HT1080 (cell line): ENCODE measurements at regions not wholly inside any gene's neighbourhood (a gene's known extent, or its start where the extent isn't known, plus 50 kb on each side); places are given as distances from the start of the nearest gene placed in this dataset.

Experiments used
- DNase-seq: peaks from one replicate; pipeline ENCODE4 v3.0.0-alpha.2; 2015; ENCODE audit warnings: low read depth

DNA sequence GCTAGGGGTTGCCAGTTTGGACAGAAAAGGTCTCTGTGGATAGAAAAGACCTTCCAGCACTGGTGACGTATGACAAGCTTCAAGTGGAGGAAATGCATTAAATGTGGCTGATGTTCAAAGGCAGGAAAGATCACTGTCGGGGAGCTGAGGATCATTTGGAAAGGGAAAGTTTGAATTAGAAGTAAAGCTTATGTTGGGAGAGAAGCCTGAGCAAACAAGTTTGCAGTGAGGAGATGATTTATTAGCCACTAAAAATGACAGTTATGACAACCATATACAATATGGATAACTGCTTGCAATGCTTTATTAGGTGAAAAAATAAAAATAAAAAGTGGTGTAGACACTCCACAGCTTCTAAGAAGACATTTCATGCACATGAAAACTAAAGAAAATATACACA, 135.3 kb upstream of the HS3ST1 start:
- no peak for DNase-seq

- DNase-seq: no peak
Measured at GRCh38 chr4:11549525-11549924, 120.8 kb upstream of the HS3ST1 start.

GRCh38 chr4:11548597-11549082, 119.9 kb upstream of the HS3ST1 start:
- peak; percentile 67 for DNase-seq

- DNase-seq: no peak
Measured at GRCh38 chr4:11546391-11547175, 117.9 kb upstream of the HS3ST1 start.

- no peak for DNase-seq
Measured at GRCh38 chr4:11545651-11546050, 117.0 kb upstream of the HS3ST1 start.

DNA sequence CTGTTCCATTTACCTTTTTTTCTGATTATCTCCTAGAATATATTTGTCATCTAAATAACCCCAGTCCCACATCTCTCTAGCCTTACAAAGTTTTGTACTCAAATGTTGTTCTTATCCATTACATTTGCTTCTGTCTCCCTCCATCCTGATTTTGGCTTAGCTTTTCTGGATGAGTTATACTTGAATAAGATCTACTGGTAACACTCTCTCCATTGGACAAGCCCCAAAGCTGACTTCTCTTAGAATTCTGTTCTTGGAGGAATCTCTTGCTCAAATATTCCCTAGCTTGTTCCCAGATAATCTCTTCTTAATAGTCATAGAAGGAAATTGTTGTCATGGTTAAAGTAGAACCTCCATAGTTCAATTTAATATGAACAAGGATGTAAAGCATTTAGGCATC, 115.5 kb upstream of the HS3ST1 start:
- no peak for DNase-seq

GRCh38 chr4:11543706-11544105, 115.0 kb upstream of the HS3ST1 start:
- DNase-seq: peak; percentile 68

DNA sequence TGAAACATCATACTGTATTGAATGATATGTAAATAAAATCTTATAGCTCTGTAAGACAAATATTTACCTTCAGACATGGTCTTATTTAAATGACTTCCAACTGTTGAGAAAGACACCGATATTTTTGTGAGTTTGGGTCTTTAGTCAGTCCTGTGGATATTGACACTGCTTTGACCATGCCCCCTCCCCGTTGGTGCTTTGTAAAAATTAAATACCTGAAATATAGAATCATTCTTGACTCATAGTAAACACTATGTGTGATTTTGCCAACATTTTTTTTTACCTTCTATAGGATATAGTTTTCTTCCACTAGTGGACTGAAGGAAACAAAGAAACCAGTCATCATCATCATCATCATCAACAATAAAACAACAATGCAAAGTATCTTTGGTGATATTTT, 114.3 kb upstream of the HS3ST1 start:
- DNase-seq: peak; percentile 41

GRCh38 chr4:11537846-11538245, 109.2 kb upstream of the HS3ST1 start:
- no peak for DNase-seq

DNA sequence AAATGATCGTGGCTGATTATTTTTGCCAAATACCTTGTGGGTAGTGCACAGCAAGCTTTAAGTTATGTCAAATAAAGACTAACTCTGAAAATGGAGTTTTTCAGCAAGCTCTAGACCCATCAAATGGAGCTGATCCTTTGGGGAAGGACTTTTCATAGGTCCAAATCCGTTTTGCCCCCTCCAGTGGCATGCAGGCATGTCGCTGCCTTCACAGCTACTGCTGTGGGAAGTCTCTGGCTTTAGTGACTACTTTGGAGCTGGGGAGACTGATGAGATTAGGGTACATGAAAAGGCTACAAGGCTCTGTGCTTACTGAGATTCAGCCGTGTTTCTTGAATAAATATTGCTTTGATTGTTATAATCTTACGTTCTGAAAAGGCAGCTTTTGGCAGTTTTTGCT, 106.6 kb upstream of the HS3ST1 start:
- no peak for DNase-seq

- no peak for DNase-seq
Measured at GRCh38 chr4:11534623-11535302, 106.1 kb upstream of the HS3ST1 start.

DNA sequence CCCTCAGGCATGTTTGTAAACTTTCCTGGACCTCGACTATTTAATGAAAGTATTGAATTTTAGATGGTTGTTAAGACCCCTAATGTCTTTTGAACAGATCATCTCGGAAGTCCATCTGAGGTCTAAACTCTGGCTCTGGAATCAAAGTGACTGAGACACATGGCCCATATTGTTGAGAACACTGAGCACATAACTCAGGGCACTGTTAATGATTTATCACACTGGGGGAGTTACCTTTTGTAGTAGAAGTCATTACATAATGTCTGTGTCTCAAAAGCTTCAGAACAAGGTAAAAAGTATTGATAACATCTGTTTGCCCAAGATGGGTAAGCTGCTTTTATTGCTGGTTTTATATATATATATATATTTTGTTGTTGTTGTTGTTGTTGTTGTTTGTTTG, 103.4 kb upstream of the HS3ST1 start:
- DNase-seq: no peak

DNA sequence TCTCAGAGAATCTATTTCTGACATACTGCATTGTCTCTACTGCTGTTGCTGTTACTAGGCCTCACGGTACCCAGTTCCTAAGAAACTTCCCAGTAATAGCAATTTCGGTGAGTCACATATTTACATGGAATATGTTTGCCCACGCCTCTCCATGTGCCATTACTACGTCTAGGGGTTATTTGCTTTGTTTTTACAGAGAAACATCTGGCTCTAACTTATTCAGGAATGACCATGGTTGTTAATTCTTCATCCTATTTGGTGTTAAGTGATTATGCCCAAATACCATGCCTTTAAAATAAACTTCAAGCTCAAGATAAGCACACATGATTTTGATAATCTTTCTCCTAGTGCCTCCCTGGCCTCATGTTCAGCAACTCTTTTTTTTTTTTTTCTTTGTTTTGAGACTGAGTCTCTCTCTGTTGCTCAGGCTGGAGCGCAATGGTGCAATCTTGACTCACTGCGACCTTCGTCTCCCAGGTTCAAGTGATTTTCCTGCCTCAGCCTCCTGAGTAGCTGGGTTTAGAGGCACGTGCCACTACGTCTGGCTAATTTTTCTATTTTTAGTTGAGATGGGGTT, 101.0 kb upstream of the HS3ST1 start:
- peak; percentile 26 for DNase-seq

DNA sequence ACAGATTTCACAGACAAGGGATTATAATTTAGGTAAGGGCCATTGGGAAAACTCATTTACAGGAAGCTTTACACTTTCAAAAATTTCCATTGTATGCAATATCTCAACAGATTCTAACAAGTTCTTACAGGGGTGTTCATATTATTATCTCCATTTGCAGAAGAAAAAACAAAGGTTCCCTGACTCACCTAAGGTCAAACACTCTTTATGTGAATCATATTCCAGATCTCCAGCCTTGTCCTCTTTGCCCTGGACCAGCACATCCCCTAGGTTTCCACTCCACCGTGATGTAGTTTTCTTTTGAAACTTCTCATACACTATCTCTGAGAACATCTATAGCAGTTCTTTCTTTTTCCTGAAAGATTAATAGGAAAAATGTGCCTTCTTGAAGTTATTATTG, 96.4 kb upstream of the HS3ST1 start:
- DNase-seq: peak; percentile 55

GRCh38 chr4:11518754-11519153, 90.1 kb upstream of the HS3ST1 start:
- no peak for DNase-seq

DNA sequence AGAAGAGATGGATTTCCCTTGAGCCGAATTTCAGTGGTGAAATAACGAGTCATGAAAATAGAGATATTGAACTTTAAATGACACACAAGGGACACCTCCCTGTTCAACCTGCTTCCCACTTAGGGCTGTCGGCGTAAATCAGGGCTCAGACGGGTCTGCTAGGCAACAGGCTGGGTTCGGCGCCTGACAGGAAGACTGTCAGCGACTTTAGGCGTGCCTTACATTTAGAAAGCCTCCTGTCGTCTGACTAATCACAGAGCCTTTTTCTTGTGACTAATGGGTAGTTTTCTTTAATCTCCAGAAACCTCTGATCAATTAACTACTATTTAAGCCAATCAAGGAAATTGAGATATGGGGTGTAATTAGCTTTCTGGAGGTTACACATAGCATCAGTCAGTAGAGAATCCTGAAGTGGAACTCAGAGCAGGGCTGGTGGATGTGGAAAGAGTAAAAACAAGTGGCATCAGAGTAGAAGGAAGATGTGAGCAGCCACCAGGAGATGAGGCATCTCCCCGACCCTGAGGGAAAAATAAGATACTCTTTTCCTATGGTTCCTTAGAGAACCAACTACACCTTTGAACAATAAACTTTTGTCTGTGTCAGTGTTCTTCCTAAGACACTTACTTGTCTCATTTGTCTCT, 86.2 kb upstream of the HS3ST1 start:
- no peak for DNase-seq

GRCh38 chr4:11514003-11514402, 85.3 kb upstream of the HS3ST1 start:
- no peak for DNase-seq

GRCh38 chr4:11512871-11513270, 84.2 kb upstream of the HS3ST1 start:
- no peak for DNase-seq

DNA sequence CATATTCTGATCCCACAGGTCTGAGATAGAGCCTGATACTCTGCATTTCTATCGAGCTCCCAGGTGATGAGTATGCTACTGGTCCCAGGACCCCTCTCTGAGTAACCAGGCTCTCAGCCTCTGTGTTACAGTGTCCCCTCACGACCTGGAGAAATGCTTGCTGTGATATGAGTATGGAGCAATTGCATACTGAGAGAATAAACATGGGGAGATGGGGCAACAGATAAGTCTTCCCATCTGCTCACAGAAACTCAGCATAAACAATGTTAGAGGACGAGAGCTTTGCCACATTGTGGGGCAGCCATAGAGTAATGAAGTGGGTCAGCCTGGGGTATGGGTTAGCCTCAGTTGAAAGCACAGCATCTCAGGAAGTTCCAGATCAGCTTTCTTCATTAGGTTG, 82.6 kb upstream of the HS3ST1 start:
- no peak for DNase-seq

GRCh38 chr4:11507920-11508319, 79.2 kb upstream of the HS3ST1 start:
- DNase-seq: no peak

GRCh38 chr4:11506194-11506593, 77.5 kb upstream of the HS3ST1 start:
- no peak for DNase-seq
